ENCODE measurements at regions not wholly inside any gene's neighbourhood (a gene's known extent, or its start where the extent isn't known, plus 50 kb on each side); places are given as distances from the start of the nearest gene placed in this dataset.

GRCh38 chr20:60131375-60131774, 173.2 kb downstream of the CDH26 start:
- DNase-seq: peak in 1 of 2 donors; percentile 13

GRCh38 chr20:60132162-60132826, 174.1 kb downstream of the CDH26 start:
- no peak for DNase-seq

- DNase-seq: no peak
Observed at GRCh38 chr20:60132827-60133670, 174.8 kb downstream of the CDH26 start.

- no peak for DNase-seq
Observed at GRCh38 chr20:60135276-60135675, 177.1 kb downstream of the CDH26 start.

- peak in 1 of 2 donors; percentile 27 for DNase-seq
Observed at GRCh38 chr20:60136645-60137401, 178.6 kb downstream of the CDH26 start.

GRCh38 chr20:60137657-60138245, 179.5 kb downstream of the CDH26 start:
- DNase-seq: peak; percentile 30 to 32

- peak; percentile 24 to 42 for DNase-seq
Observed at GRCh38 chr20:60138256-60139220, 180.3 kb downstream of the CDH26 start.

- DNase-seq: no peak
Observed at GRCh38 chr20:60139663-60140446, 181.6 kb downstream of the CDH26 start.

- DNase-seq: no peak
Observed at GRCh38 chr20:60142587-60142986, 184.4 kb downstream of the CDH26 start.

- DNase-seq: no peak
Observed at GRCh38 chr20:60143261-60143842, 185.1 kb downstream of the CDH26 start.

GRCh38 chr20:60144404-60144803, 186.2 kb downstream of the CDH26 start:
- no peak for DNase-seq

- no peak for DNase-seq
Observed at GRCh38 chr20:60144974-60145527, 186.8 kb downstream of the CDH26 start.

GRCh38 chr20:60147004-60147403, 188.8 kb downstream of the CDH26 start:
- no peak for DNase-seq

- DNase-seq: no peak
Observed at GRCh38 chr20:60148885-60149284, 190.7 kb downstream of the CDH26 start.

- no peak for DNase-seq
Observed at GRCh38 chr20:60152792-60153191, 194.6 kb downstream of the CDH26 start.

GRCh38 chr20:60160451-60161145, 202.4 kb downstream of the CDH26 start:
- DNase-seq: no peak

- DNase-seq: no peak
Observed at GRCh38 chr20:60167812-60168211, 209.6 kb downstream of the CDH26 start.

GRCh38 chr20:60168963-60169362, 210.7 kb downstream of the CDH26 start:
- no peak for DNase-seq

- DNase-seq: no peak
Observed at GRCh38 chr20:60170116-60170515, 211.9 kb downstream of the CDH26 start.

- DNase-seq: no peak
Observed at GRCh38 chr20:60171313-60171712, 213.1 kb downstream of the CDH26 start.
